HG03139 (cell line): ENCODE measurements at regions not wholly inside any gene's neighbourhood (a gene's known extent, or its start where the extent isn't known, plus 50 kb on each side); places are given as distances from the start of the nearest gene placed in this dataset.

Experiments
- ATAC-seq: cut with Tn5 transposase; IDR thresholded peaks from one replicate; pipeline ENCODE4 v1.9.1; 2021; ENCODE audit not compliant: unreplicated experiment

- no peak for ATAC-seq
These were observed 359.6 kb upstream of the USP24 start for GRCh38 chr1:55574691-55575225.

GRCh38 chr1:55572878-55573734 lies 357.9 kb upstream of the USP24 start:
- ATAC-seq: no peak

GRCh38 chr1:55571767-55572166 lies 356.6 kb upstream of the USP24 start:
- ATAC-seq: no peak

- ATAC-seq: no peak
These were observed 354.3 kb upstream of the USP24 start for GRCh38 chr1:55569417-55569816.

GRCh38 chr1:55568732-55569131 lies 353.6 kb upstream of the USP24 start:
- ATAC-seq: no peak

GRCh38 chr1:55560266-55560665 lies 345.1 kb upstream of the USP24 start:
- ATAC-seq: no peak

GRCh38 chr1:55559842-55560241 lies 344.7 kb upstream of the USP24 start:
- ATAC-seq: no peak

GRCh38 chr1:55559161-55559611 lies 344.0 kb upstream of the USP24 start:
- ATAC-seq: no peak

- ATAC-seq: no peak
These were observed 343.4 kb upstream of the USP24 start for GRCh38 chr1:55558515-55558914.

GRCh38 chr1:55555956-55556725 lies 341.0 kb upstream of the USP24 start:
- ATAC-seq: no peak

- ATAC-seq: no peak
These were observed 339.4 kb upstream of the USP24 start for GRCh38 chr1:55554611-55555010.

GRCh38 chr1:55552636-55553035 lies 337.5 kb upstream of the USP24 start:
- no peak for ATAC-seq

- no peak for ATAC-seq
These were observed 332.2 kb upstream of the USP24 start for GRCh38 chr1:55547405-55547804.

GRCh38 chr1:55546553-55546952 lies 331.4 kb upstream of the USP24 start:
- ATAC-seq: no peak

- no peak for ATAC-seq
These were observed 329.7 kb upstream of the USP24 start for GRCh38 chr1:55544826-55545225.

GRCh38 chr1:55542901-55543504 lies 327.8 kb upstream of the USP24 start:
- no peak for ATAC-seq

- no peak for ATAC-seq
These were observed 326.1 kb upstream of the USP24 start for GRCh38 chr1:55541296-55541695.

- no peak for ATAC-seq
These were observed 324.7 kb upstream of the USP24 start for GRCh38 chr1:55539652-55540512.

- ATAC-seq: no peak
These were observed 323.3 kb upstream of the USP24 start for GRCh38 chr1:55538428-55538827.

- no peak for ATAC-seq
These were observed 321.3 kb upstream of the USP24 start for GRCh38 chr1:55536545-55536865.
